ENCODE measurements at regions not wholly inside any gene's neighbourhood (a gene's known extent, or its start where the extent isn't known, plus 50 kb on each side); places are given as distances from the start of the nearest gene placed in this dataset.

DNA sequence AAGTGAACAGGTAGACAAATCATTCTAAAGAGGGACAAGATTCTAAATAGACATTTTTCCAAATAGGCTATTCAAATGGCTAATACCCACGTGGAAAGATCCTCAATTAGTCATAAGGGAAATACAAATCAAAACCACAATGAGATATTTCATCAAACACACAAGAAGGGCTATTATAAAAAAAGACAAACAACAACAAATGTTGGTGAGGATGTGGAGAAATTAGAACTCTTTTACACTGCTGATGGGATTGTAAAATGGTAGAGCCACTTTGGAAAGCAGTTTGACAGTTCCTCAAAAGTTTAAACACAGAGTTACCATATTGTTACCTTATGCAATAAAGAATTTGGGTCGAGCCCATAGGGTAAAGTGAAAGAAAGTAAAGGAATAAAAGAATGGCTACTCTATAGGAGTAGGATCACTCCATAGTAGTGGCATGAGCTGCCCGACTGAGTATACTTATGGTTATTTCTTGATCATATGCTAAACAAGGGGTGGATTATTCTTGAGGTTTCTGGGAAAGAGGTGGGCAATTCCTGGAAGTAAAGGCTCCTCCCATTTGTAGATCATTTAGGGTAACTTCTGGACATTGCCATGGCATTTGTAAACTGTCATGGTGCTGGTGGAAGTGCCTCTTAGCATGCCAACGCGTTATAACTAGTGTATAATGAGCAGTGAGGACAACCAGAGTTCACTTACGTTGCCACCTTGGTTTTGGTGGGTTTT, 58.9 kb upstream of the FAM9C start:
- TF ChIP-seq TAF1 (IDR thresholded peaks at IDR 0.05; ENCODE audit: borderline replicate concordance, low read depth, low read length) (no peak), POLR2A (IDR thresholded peaks at IDR 0.05; ENCODE audit: low read depth, low read length) (no peak), POLR2AphosphoS5 (IDR thresholded peaks at IDR 0.05; ENCODE audit: low read depth, low read length) (no peak)

Measured in GM12892 (cell line).